B cell (primary cell): ENCODE measurements at regions not wholly inside any gene's neighbourhood (a gene's known extent, or its start where the extent isn't known, plus 50 kb on each side); places are given as distances from the start of the nearest gene placed in this dataset.

Experiments
- ATAC-seq: fragments of 200-7000 bp; cut with Tn5 transposase; one replicate; pipeline ENCODE4 v1.10.0; 2021; ENCODE audit warnings: low read depth, mild to moderate bottlenecking, moderate number of reproducible peaks, moderate library complexity
- CTCF ChIA-PET: fragments of 350-600 bp; sonication (Branson Sonifier 250); formaldehyde crosslinking; loops from one replicate; lab custom pipeline; 2021; ENCODE audit warnings: antibody characterized with exemption, inconsistent platforms; lab: Charles Lee
- POLR2A ChIA-PET: fragments of 350-600 bp; sonication (Branson Sonifier 250); formaldehyde crosslinking; loops from one replicate; lab custom pipeline; 2021; ENCODE audit warnings: antibody characterized with exemption; lab: Charles Lee
- DNase-seq: peaks from one replicate; pipeline ENCODE4 v3.0.0; 2013
- H2AFZ ChIP-seq: 2 replicates; pipeline ENCODE4 v1.6.1; 2012; ENCODE audit warnings: mild to moderate bottlenecking, low read depth, low read length; ENCODE audit not compliant: insufficient read depth, poor library complexity, severe bottlenecking
- H3K27ac ChIP-seq, 2 donors: 1 replicate in 1 of 2; 2 replicates in 1 of 2; pipeline ENCODE4 v1.5.1; 2012 to 2013; ENCODE audit warnings: low read length in 2 of 2, mild to moderate bottlenecking in 2 of 2, moderate library complexity in 1 of 2
- H3K27me3 ChIP-seq, 4 experiments: fragments of 200-600 bp in 1 of 4; sonication (generic) in 1 of 4; replicated peaks in 1 of 4; 1 replicate in 2 of 4; 2 replicates in 2 of 4; pipeline versions ENCODE4 v1.6.1 to v1.7.0; 2013 to 2016; ENCODE audit warnings: low read length in 3 of 4, mild to moderate bottlenecking in 2 of 4, mixed read lengths in 1 of 4, moderate library complexity in 1 of 4; ENCODE audit not compliant: insufficient read depth in 4 of 4, control insufficient read depth in 3 of 4; ENCODE audit errors: control extremely low read depth in 1 of 4
- H3K36me3 ChIP-seq, 2 experiments: replicated peaks in 1 of 2; 1 replicate in 1 of 2; 2 replicates in 1 of 2; pipeline versions ENCODE4 v1.6.1 to v1.7.1; 2013; ENCODE audit warnings: low read length in 1 of 2; ENCODE audit not compliant: insufficient read depth in 2 of 2, control insufficient read depth in 1 of 2; ENCODE audit errors: control extremely low read depth in 1 of 2, extremely low read depth in 1 of 2
- H3K4me1 ChIP-seq, 2 donors: fragments of 200-600 bp in 1 of 2; sonication (generic) in 1 of 2; 1 replicate in 1 of 2; 2 replicates in 1 of 2; pipeline versions ENCODE4 v1.5.1 to v1.6.1; 2013 to 2017; ENCODE audit warnings: low read length in 2 of 2; ENCODE audit not compliant: control insufficient read depth in 2 of 2, insufficient read depth in 2 of 2
- H3K4me2 ChIP-seq: replicated peaks from 2 replicates; pipeline ENCODE3; 2012; ENCODE audit warnings: mild to moderate bottlenecking, low read depth, low read length; ENCODE audit not compliant: poor library complexity, severe bottlenecking
- H3K4me3 ChIP-seq, 5 experiments: fragments of 200-600 bp in 1 of 5; sonication (generic) in 1 of 5; 1 replicate in 3 of 5; 2 replicates in 2 of 5; pipeline versions ENCODE4 v1.5.1 to v1.7.0; 2011 to 2016; ENCODE audit warnings: low read length in 4 of 5, mild to moderate bottlenecking in 4 of 5, low read depth in 2 of 5, control low read depth in 1 of 5, moderate library complexity in 1 of 5; ENCODE audit not compliant: insufficient read depth in 1 of 5; ENCODE audit errors: control extremely low read depth in 1 of 5, extremely low read depth in 1 of 5
- H3K79me2 ChIP-seq: fragments of 200-600 bp; sonication (generic); one replicate; pipeline ENCODE4 v1.6.0; 2016; ENCODE audit warnings: low read length; ENCODE audit not compliant: control insufficient read depth, insufficient read depth
- H3K9ac ChIP-seq: fragments of 200-600 bp; sonication (generic); 2 replicates; pipeline ENCODE4 v1.6.1; 2017; ENCODE audit warnings: mild to moderate bottlenecking, low read length, moderate library complexity
- H3K9me3 ChIP-seq, 3 donors: one replicate each; pipeline versions ENCODE4 v1.6.1 to v1.7.1; 2013; ENCODE audit warnings: low read length in 2 of 3; ENCODE audit not compliant: control insufficient read depth in 2 of 3, insufficient read depth in 1 of 3; ENCODE audit errors: control extremely low read depth in 1 of 3
- H4K20me1 ChIP-seq: 2 replicates; pipeline ENCODE4 v1.6.0; 2012; ENCODE audit warnings: mild to moderate bottlenecking, low read length; ENCODE audit not compliant: insufficient read depth, control insufficient read depth, poor library complexity, severe bottlenecking
- H3K27ac Mint-ChIP-seq: one replicate; pipeline ENCODE4 v1.8.0; 2021; ENCODE audit warnings: mixed read lengths
- H3K27me3 Mint-ChIP-seq: one replicate; pipeline ENCODE4 v1.8.0; 2021; ENCODE audit warnings: mixed read lengths
- H3K4me1 Mint-ChIP-seq: one replicate; pipeline ENCODE4 v1.8.0; 2021; ENCODE audit warnings: mixed read lengths
- H3K4me3 Mint-ChIP-seq: one replicate; pipeline ENCODE4 v1.8.0; 2021; ENCODE audit warnings: mixed read lengths
- H3K9me3 Mint-ChIP-seq: one replicate; pipeline ENCODE4 v1.8.0; 2022; ENCODE audit warnings: mixed read lengths; ENCODE audit not compliant: insufficient read depth
- EZH2 ChIP-seq: IDR thresholded peaks from 2 replicates; pipeline ENCODE4 v1.6.1; 2012; ENCODE audit warnings: borderline replicate concordance, low read depth, mild to moderate bottlenecking, moderate library complexity, low read length; ENCODE audit not compliant: insufficient read depth, poor library complexity, severe bottlenecking
- WGBS: methylation state at CpG from one replicate; pipeline ENCODE4 v1.1.5; 2013; ENCODE audit warnings: missing lambda C conversion rate; ENCODE audit not compliant: insufficient coverage; 5-methylcytosine and 5-hydroxymethylcytosine counted together
- intact Hi-C: fragments of 100-400 bp; cut with micrococcal nuclease; formaldehyde crosslinking; loops from one replicate; pipeline ENCODE4 v1.10.0; 2022
- TF ChIP-seq, protein P1 (sequence below): fragments of 200-600 bp; IDR thresholded peaks from one replicate; pipeline ENCODE4 v1.8.0; 2022; ENCODE audit warnings: antibody characterized with exemption, mild to moderate bottlenecking

DNA sequence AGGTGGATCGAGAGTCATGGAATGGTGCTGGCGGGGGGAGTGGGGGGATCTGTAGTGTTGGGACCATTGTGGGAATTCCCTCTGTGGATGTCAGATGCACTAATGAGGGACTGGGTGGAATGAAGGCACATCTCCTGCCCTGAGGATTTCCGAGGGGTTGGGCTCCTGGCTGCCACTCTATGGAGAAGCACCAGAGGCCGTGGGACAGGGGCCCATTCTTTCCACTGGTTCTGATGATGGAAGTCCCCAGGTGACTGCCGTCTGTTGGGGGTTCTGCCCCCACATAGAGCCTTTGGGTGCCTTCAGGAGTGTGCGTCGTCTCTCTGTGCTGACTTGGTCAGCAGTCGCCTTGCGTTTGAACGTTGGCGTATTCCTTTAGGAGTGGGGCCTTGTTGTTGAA is 202.9 kb downstream of the GLRX3 start:
- Histone ChIP-seq H3K4me3 (no peak overlapping the region), H3K36me3 (no peaks in the 10 kb centered on the region), H2AFZ (no peak overlapping the region), H3K9ac (no peak overlapping the region), H3K79me2 (no peaks in the 10 kb centered on the region), H3K27ac (no peak overlapping the region), H3K9me3 (peaks cover 0 to 34% (median 0%) of the 10 kb centered on the region in 3 donors), H3K27me3 (no peaks in the 10 kb centered on the region), H4K20me1 (no peaks in the 10 kb centered on the region), H3K4me1 (no peaks in the 10 kb centered on the region), H3K4me2 (no peak overlapping the region)
- no peak for TF ChIP-seq EZH2
- TF ChIP-seq, protein P1, sequence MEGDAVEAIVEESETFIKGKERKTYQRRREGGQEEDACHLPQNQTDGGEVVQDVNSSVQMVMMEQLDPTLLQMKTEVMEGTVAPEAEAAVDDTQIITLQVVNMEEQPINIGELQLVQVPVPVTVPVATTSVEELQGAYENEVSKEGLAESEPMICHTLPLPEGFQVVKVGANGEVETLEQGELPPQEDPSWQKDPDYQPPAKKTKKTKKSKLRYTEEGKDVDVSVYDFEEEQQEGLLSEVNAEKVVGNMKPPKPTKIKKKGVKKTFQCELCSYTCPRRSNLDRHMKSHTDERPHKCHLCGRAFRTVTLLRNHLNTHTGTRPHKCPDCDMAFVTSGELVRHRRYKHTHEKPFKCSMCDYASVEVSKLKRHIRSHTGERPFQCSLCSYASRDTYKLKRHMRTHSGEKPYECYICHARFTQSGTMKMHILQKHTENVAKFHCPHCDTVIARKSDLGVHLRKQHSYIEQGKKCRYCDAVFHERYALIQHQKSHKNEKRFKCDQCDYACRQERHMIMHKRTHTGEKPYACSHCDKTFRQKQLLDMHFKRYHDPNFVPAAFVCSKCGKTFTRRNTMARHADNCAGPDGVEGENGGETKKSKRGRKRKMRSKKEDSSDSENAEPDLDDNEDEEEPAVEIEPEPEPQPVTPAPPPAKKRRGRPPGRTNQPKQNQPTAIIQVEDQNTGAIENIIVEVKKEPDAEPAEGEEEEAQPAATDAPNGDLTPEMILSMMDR: no peak
- WGBS: 86% methylated on average over 5 of the region's 11 CpGs
- intact Hi-C loops: no loop called here
- H3K27ac Mint-ChIP-seq: no peak overlapping the region
- CTCF ChIA-PET: no interaction called here
- no peaks in the 10 kb centered on the region for H3K4me1 Mint-ChIP-seq
- POLR2A ChIA-PET: no interaction called here
- no peak for DNase-seq
- H3K9me3 Mint-ChIP-seq: peaks cover 2% of the 10 kb centered on the region
- no peaks in the 10 kb centered on the region for H3K27me3 Mint-ChIP-seq
- no peak overlapping the region for H3K4me3 Mint-ChIP-seq
- no peak for ATAC-seq

DNA sequence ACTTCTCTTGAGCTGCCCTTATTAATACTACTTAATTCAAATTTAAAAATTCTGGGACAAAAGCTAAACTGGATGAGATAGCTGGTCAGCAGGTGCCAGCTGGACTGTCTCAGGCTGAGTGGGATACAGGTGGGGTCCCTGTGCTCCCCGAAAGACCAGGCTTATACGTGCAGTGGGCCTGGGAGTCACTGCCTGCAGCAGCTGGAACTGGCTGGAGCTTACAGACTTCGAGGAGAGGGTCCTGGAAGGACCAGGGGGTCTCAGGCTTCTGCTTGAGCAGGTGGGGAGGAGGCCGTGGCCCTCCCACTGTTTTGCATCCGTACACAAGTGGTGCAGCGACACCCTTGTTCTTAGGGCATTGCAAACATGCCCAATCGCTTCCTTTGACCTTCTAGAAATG is 203.7 kb downstream of the GLRX3 start:
- Mint-ChIP-seq H3K4me3 (no peak overlapping the region), H3K4me1 (no peaks in the 10 kb centered on the region), H3K27ac (no peak overlapping the region), H3K9me3 (peaks cover 2% of the 10 kb centered on the region), H3K27me3 (no peaks in the 10 kb centered on the region)
- Histone ChIP-seq H3K27me3 (no peaks in the 10 kb centered on the region), H3K9ac (no peak overlapping the region), H3K4me3 (no peak overlapping the region), H3K4me1 (no peaks in the 10 kb centered on the region), H3K27ac (no peak overlapping the region), H2AFZ (no peak overlapping the region), H3K9me3 (peaks cover 0 to 32% (median 0%) of the 10 kb centered on the region in 3 donors), H3K36me3 (no peaks in the 10 kb centered on the region), H3K4me2 (no peak overlapping the region), H4K20me1 (no peaks in the 10 kb centered on the region), H3K79me2 (no peaks in the 10 kb centered on the region)
- no peak for ATAC-seq
- no peak for TF ChIP-seq EZH2
- TF ChIP-seq, protein P1: no peak
- intact Hi-C loops: no loop called here
- WGBS: 68% methylated on average over 7 of the region's 7 CpGs
- POLR2A ChIA-PET: no interaction called here
- no peak for DNase-seq
- CTCF ChIA-PET: no interaction called here
